ENCODE measurements at regions not wholly inside any gene's neighbourhood (a gene's known extent, or its start where the extent isn't known, plus 50 kb on each side); places are given as distances from the start of the nearest gene placed in this dataset.

DNA sequence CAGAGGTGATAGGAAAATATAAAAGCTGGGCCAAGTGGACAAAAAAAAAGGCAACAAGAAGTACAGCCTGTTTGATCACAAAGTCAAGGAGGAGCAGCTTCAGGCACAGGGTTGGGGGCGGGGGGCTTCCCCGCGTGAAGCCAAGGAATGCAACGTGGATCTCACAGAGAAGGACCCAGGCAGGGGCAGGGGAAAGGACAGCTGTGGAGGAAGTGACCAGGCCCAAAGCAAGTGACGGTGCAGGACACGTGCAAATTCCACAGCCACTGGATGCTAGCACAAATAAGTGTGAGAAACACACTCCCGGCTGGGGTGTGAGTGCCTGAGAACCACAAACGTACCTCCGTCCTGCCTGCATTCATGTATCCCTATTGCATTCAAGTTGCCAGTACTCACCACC is 77.7 kb upstream of the DSCAM start:
- Histone ChIP-seq H3K36me3 (replicated peaks in 1 of 2) (no peaks in the 10 kb centered on the region), H3K9me3 (replicated peaks in 1 of 3) (no peaks in the 10 kb centered on the region), H3K27ac (no peak overlapping the region), H3K27me3 (no peaks in the 10 kb centered on the region), H3K4me3 (no peak overlapping the region), H3K4me1 (replicated peaks in 1 of 2) (no peaks in the 10 kb centered on the region)
- 43 to 54% (median 48%) methylated on average over 9 of the region's 9 CpGs for WGBS, 4 donors
- no peak for DNase-seq
- intact Hi-C loops (cut with DNase I): no loop called here
- TF ChIP-seq POLR2A (IDR thresholded peaks at IDR 0.05) (no peak), CTCF (IDR thresholded peaks at IDR 0.05) (no peak)

- H3K36me3 ChIP-seq (replicated peaks in 1 of 2): no peaks in the 10 kb centered on the region
- TF ChIP-seq CTCF (IDR thresholded peaks at IDR 0.05): no peak
- TF ChIP-seq POLR2A (IDR thresholded peaks at IDR 0.05): no peak
- no peaks in the 10 kb centered on the region for H3K27me3 ChIP-seq
- no peaks in the 10 kb centered on the region for H3K9me3 ChIP-seq (replicated peaks in 1 of 3)
- H3K27ac ChIP-seq: no peak overlapping the region
- H3K4me1 ChIP-seq (replicated peaks in 1 of 2): no peaks in the 10 kb centered on the region
- no peak for DNase-seq
- intact Hi-C loops (cut with DNase I): no loop called here
- no peak overlapping the region for H3K4me3 ChIP-seq
These were observed 79.3 kb upstream of the DSCAM start for GRCh38 chr21:40926238-40926637.

DNA sequence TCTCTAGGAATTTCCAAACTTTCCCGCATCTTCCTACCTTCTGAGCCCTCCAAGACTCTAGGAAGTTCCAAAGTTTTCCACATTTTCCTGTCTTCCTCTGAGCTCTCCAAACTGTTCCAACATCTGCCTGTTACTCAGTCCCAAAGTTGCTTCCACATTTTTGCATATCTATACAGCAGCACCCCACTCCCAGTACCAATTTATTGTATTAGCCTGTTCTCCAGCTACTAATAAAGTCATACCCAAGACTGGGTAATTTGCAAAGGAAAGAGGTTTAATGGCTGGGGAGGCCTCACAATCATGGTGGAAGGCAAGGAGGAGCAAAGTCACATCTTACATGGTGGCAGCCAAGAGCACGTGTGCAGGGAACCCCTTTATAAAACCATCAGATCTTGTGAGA is 82.9 kb upstream of the DSCAM start:
- intact Hi-C loops (cut with DNase I): no loop called here
- WGBS, 4 donors: 85 to 94% (median 86%) methylated on average over 2 of the region's 2 CpGs

DNA sequence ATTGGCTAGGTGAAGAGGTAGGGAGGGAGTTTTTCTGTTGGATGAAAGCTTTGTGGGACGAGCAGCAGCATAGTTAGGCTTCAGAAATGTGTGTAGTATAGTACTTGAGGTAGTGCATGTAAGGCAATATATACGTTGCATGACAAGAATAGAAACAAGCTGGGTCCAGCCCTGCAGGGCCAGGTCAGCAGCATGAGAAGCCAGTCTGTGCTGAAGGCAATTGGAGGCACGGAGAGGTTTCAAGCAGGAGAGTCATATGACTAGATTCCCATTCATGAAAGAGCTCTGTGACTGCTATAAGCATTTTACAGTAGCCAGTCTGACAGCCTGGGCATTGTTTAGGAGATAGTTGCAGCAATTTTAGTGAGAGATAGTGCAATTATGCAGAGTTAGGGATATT is 84.2 kb upstream of the DSCAM start:
- H3K4me3 ChIP-seq: no peak overlapping the region
- intact Hi-C loops (cut with DNase I): no loop called here
- H3K36me3 ChIP-seq (replicated peaks in 1 of 2): no peaks in the 10 kb centered on the region
- H3K27ac ChIP-seq: no peak overlapping the region
- H3K4me1 ChIP-seq (replicated peaks in 1 of 2): no peaks in the 10 kb centered on the region
- DNase-seq: no peak
- WGBS, 4 donors: 48 to 55% (median 53%) methylated on average over 3 of the region's 3 CpGs
- TF ChIP-seq POLR2A (IDR thresholded peaks at IDR 0.05) (no peak), CTCF (IDR thresholded peaks at IDR 0.05) (no peak)
- H3K9me3 ChIP-seq (replicated peaks in 1 of 3): no peaks in the 10 kb centered on the region
- H3K27me3 ChIP-seq: no peaks in the 10 kb centered on the region

More for the DNA sequence above, 82.9 kb upstream of the DSCAM start:
- DNase-seq: no peak
- H3K9me3 ChIP-seq (replicated peaks in 1 of 3): no peaks in the 10 kb centered on the region
- no peak overlapping the region for H3K27ac ChIP-seq
- H3K36me3 ChIP-seq (replicated peaks in 1 of 2): no peaks in the 10 kb centered on the region
- H3K27me3 ChIP-seq: no peaks in the 10 kb centered on the region
- no peak for TF ChIP-seq POLR2A (IDR thresholded peaks at IDR 0.05)
- no peak for TF ChIP-seq CTCF (IDR thresholded peaks at IDR 0.05)
- no peaks in the 10 kb centered on the region for H3K4me1 ChIP-seq (replicated peaks in 1 of 2)
- H3K4me3 ChIP-seq: no peak overlapping the region

All from adrenal gland (tissue), 9 donors.